ENCODE measurements at regions not wholly inside any gene's neighbourhood (a gene's known extent, or its start where the extent isn't known, plus 50 kb on each side); places are given as distances from the start of the nearest gene placed in this dataset.

GRCh38 chr13:71252184-71252704 lies 614.8 kb downstream of the DACH1 start:
- Histone ChIP-seq H3K4me1 (ENCODE audit: insufficient read depth, low read length) (no peaks in the 10 kb centered on the region), H4K20me1 (ENCODE audit: insufficient read depth, low read length) (no peaks in the 10 kb centered on the region), H3K36me3 (replicated peaks in 1 of 2; ENCODE audit: control insufficient read depth in 1 of 2, insufficient read depth in 2 of 2, low read length in 2 of 2) (no peaks in the 10 kb centered on the region), H3K27me3 (ENCODE audit: control insufficient read depth in 1 of 2, insufficient read depth in 2 of 2, low read length in 2 of 2) (no peaks in the 10 kb centered on the region; a peak in 1 of 5 replicates), H3K27ac (ENCODE audit: extremely low read length, insufficient read depth, low read length) (no peak overlapping the region), H3K4me3 (replicated peaks in 1 of 3; ENCODE audit: insufficient read depth in 1 of 3, low read depth in 2 of 3, low read length in 3 of 3) (no peak overlapping the region), H2AFZ (ENCODE audit: low read length) (no peak overlapping the region), H3K9ac (ENCODE audit: insufficient read depth, low read depth, low read length) (no peak overlapping the region), H3K9me3 (ENCODE audit: low read length) (no peaks in the 10 kb centered on the region), H3K79me2 (ENCODE audit: insufficient read depth, low read length) (no peaks in the 10 kb centered on the region), H3K4me2 (ENCODE audit: low read depth, low read length) (no peak overlapping the region)
- in situ Hi-C loops (cut with HindIII; ENCODE audit: extremely low pct_ligation_motif_present, low pct_unique_long_range_greater_than_20kb) (no loop called here), intact Hi-C loops (cut with micrococcal nuclease; ENCODE audit: unreplicated experiment) (no loop called here)
- ChIA-PET POLR2A (no interaction called here), CTCF (ENCODE audit: low intra/inter-chr PET ratio, low total read pairs) (no interaction called here)
- TF ChIP-seq ATF6 (CRISPR knock-in tag; conservative IDR thresholded peaks at IDR 0.05) (no peak), KAT2B (IDR thresholded peaks at IDR 0.05; ENCODE audit: borderline replicate concordance, low read depth, low read length) (no peak), ZNF160 (CRISPR knock-in tag; IDR thresholded peaks at IDR 0.05) (no peak), NKX3-1 (CRISPR knock-in tag; IDR thresholded peaks at IDR 0.05) (no peak), PRPF4 (IDR thresholded peaks at IDR 0.05; ENCODE audit: low read depth, low read length, poor library complexity, severe bottlenecking) (no peak)
- FAIRE-seq = no peak
- DNase-seq (ENCODE audit: low spot score) = no peak
- BruUV-seq (replicated peaks) = no TSS peak
- WGBS (ENCODE audit: low lambda C conversion rate) = 1% methylated on average over 4 of the region's 4 CpGs
- no peak for ATAC-seq

GRCh38 chr13:71251292-71251951 lies 615.6 kb downstream of the DACH1 start:
- H3K9ac ChIP-seq (ENCODE audit: insufficient read depth, low read depth, low read length) = no peak overlapping the region
- POLR2A ChIA-PET = no interaction called here
- no peak for FAIRE-seq
- TF ChIP-seq GZF1 (CRISPR knock-in tag; IDR thresholded peaks at IDR 0.05) (no peak), ZNF687 (CRISPR knock-in tag; IDR thresholded peaks at IDR 0.05) (no peak), ETS1 (CRISPR knock-in tag; IDR thresholded peaks at IDR 0.05) (no peak), ZNF274 (CRISPR knock-in tag; IDR thresholded peaks at IDR 0.05) (no peak)

More at GRCh38 chr13:71251292-71251951, 615.6 kb downstream of the DACH1 start:
- H4K20me1 ChIP-seq (ENCODE audit: insufficient read depth, low read length) = no peaks in the 10 kb centered on the region
- in situ Hi-C loops (cut with HindIII; ENCODE audit: extremely low pct_ligation_motif_present, low pct_unique_long_range_greater_than_20kb) = no loop called here
- no peaks in the 10 kb centered on the region for H3K79me2 ChIP-seq (ENCODE audit: insufficient read depth, low read length)
- CTCF ChIA-PET (ENCODE audit: low intra/inter-chr PET ratio, low total read pairs) = no interaction called here
- H3K27me3 ChIP-seq (ENCODE audit: control insufficient read depth in 1 of 2, insufficient read depth in 2 of 2, low read length in 2 of 2) = no peaks in the 10 kb centered on the region; a peak in 1 of 5 replicates
- H3K9me3 ChIP-seq (ENCODE audit: low read length) = no peaks in the 10 kb centered on the region
- no peak overlapping the region for H3K4me2 ChIP-seq (ENCODE audit: low read depth, low read length)
- BruUV-seq (replicated peaks) = no TSS peak
- no peak overlapping the region for H2AFZ ChIP-seq (ENCODE audit: low read length)
- H3K36me3 ChIP-seq (replicated peaks in 1 of 2; ENCODE audit: control insufficient read depth in 1 of 2, insufficient read depth in 2 of 2, low read length in 2 of 2) = no peaks in the 10 kb centered on the region
- H3K4me3 ChIP-seq (replicated peaks in 1 of 3; ENCODE audit: insufficient read depth in 1 of 3, low read depth in 2 of 3, low read length in 3 of 3) = no peak overlapping the region
- intact Hi-C loops (cut with micrococcal nuclease; ENCODE audit: unreplicated experiment) = no loop called here
- H3K27ac ChIP-seq (ENCODE audit: extremely low read length, insufficient read depth, low read length) = no peak overlapping the region
- ATAC-seq (no peak), DNase-seq (ENCODE audit: low spot score) (no peak)
- WGBS (ENCODE audit: low lambda C conversion rate) = 6% methylated on average over 4 of the region's 4 CpGs
- H3K4me1 ChIP-seq (ENCODE audit: insufficient read depth, low read length) = no peaks in the 10 kb centered on the region
